SKM-1 treated with dmso at 0.1 percent for 144 hours (cell line): ENCODE measurements at regions not wholly inside any gene's neighbourhood (a gene's known extent, or its start where the extent isn't known, plus 50 kb on each side); places are given as distances from the start of the nearest gene placed in this dataset.

Experiments
- DNase-seq: peaks from one replicate; lab custom pipeline; 2025; ENCODE audit not compliant: unreplicated experiment; lab: John Stamatoyannopoulos, UW

DNA sequence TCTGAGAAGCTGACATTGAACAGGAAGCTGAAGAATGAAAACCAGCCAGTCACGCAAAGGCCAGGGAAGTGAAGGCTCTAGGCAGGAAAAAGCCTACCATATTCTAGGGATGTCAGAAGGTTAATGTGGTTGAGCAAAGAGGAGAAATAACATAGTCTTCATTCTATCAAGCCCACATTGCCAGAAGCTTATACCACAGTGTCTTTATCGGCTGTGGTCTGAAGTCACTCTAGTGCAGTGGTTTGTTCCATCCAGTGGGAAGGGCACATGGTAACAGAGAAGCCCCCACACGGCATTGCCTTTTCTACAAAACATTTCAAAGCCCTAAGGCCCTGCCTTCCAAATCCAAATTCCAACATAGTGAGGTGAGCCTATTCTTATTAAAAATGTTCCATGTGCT lies 311.3 kb downstream of the TNS1 start:
- DNase-seq = no peak

DNA sequence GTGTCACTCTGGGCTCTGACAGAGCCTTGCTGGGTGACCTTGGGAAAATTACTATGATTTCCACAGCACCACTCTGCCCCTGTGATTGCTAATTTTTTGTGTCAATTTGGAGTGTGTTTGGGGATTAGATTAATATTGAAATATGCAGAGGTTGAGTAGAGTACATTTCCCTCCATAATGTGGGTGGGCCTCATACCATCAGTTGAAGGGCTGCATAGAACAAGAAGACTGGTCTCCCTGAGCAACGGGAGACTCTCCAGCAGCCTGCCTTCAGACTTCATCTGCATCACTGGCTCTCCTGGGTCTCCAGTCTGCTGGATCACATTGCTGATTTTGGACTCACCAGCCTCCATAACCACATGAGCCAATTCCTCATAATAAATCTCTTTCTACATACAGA lies 313.7 kb downstream of the TNS1 start:
- DNase-seq = no peak

DNA sequence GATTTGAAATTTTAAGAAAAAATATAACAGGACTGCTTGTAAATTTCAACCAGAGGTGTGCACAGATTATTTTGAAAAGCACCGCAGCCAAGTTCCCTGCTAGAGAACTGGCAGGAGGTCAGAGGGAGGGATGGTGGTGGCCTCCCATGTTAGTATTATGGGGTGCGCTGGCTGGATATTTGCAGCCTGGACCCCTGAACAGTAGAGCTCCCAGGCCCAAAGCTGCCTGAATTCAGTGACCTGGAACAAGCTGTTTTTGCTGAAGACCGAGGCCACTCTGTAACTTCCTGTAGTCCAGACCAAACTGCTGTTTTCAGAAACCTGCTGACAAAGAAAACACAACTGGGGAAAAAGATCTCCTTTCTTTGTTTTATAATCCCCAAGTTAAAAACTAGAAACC lies 314.3 kb downstream of the TNS1 start:
- DNase-seq = no peak

DNA sequence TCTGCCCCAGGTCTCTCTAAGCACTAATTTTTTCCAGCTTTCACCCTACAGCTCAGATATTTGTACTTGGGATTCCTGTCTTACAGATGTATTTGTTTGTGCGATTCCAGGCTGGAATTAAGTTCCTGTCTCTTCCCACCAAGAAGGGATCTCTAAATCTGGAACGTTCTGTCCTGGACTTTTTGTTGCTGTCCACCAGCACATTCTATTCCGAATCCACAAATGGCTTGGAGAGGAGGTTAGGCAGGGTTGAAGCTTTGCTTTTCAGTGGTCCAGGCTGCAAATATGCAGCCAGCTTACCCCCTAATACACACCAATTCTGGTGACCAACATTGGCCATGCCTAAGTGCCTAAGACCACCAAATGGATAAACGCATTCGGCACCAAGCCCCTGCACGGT lies 315.0 kb downstream of the TNS1 start:
- no peak for DNase-seq

DNA sequence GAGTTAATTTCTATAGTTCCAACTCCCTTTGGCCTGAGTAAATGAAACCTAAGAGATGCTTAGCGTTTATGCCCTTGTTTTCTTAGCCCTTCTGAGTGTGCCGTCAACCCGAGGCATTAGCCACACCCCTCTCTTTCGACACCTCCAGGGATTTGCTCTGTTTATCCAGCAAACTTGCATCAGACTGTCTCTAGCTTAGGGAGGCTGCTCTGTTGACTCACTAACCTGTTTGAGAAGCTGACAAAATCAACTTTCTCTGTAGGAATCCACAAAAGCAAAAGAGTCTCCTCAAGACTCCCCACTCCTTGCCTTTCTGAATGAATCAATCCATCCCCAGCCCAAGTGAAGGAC lies 317.6 kb downstream of the TNS1 start:
- peak; percentile 7 for DNase-seq

DNA sequence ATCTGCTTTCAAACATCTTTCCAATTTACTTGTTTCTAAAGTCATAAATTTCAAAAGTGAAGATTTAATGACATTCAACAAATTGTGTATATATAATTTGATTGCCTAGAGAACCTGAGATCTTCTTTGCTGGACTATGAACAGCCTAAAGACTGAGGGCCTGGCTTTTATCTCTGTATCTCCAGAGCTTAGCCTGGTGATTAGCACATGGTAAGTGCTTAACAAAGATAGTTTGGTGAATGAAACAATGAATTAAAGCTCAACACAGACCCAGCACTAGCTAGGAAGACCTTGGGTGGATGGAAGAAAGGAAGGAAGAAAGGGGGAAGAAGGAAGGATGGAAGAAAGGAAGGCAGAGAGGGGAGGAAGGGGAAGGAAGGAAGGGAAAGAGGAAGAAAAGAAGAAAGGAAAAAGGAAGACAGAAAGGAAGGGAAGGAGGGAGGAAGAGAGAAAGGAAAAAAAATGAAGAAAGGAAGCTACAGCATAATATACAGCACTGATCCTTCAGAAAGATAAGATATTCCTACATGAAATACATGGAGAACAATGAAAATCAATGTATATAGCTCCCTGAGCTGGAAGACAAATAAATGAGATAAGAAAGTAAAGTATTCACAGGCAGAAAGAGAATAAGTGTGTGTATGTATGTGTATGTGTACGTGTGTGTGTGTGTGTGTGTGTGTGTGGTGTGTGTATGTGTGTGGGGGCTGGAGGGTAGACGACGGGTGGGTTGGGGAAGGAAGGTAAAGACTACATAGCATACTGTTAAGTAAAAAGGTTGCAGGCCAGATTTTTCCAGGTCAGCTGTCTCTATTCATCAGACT lies 318.2 kb downstream of the TNS1 start:
- DNase-seq = no peak

DNA sequence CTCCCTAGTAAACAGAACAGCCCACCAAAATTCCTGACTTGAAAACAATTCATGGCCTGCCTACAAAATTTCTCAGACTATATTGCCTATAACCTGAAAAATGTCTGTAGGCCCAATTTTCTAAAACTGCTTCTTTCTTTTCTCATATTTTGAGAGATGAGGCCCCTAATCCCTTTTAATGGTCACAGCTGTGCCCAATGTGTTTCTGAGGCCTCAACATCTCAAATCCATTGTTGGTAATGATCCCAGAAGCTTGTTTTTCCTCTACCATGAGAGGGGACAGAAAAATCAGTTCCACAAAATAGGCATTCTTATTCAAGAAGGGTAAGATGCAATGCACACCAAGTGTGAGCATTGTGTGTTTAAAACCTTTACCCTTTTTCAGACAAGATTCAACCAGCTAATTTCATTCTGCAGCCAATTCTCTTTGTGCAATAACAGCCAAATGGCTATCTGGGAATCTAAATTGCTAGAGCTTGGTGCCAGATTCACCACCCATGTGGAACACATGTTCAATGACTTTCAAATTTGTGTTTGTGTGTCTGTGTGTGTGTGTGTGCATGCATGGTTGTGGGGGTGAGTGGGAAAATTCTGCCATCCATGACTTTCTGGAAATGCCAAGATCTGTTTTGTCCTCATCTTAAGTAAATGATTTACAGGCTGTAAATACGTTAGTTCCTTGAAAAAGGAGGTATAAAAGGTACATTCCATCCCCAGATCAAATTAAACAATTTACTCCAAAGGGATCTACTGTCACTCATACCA lies 319.5 kb downstream of the TNS1 start:
- no peak for DNase-seq

DNA sequence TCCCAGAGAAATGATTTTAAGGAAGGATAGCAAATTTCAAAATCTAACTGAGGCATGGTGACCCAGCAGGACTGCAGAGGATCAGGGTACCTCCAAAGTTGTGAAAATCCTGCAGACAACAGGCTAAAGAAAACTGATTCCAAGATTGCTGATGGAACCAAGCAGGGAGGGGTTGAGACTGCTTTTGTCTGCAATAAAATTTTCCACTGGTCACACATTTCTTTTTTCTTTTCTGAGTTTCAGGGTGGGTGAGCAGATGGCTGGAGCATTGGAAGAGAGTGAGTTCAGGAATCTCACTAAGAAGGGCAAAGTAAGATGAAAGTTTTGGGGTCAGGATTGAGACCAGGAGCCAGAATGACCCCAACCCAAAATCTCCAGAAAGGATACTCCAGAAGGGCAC lies 321.0 kb downstream of the TNS1 start:
- no peak for DNase-seq

DNA sequence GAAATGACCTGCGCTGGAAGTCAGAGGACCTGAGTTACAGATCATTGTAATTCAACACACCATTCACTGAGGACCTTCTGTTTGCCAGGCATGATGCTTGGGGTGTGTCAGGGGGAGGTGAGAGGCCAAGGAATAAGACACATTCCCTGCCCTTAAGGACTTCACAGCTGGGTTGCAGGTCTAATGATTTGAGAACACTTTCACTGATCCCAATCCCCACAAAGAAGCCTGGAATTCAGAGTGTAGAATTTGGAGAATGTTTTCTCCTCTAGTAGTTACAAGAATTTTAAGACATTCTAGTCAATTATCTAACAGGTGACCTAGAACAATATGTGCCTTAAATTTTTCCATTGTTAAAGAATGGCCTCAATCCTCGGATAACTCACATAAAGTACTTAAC lies 322.4 kb downstream of the TNS1 start:
- DNase-seq = no peak

DNA sequence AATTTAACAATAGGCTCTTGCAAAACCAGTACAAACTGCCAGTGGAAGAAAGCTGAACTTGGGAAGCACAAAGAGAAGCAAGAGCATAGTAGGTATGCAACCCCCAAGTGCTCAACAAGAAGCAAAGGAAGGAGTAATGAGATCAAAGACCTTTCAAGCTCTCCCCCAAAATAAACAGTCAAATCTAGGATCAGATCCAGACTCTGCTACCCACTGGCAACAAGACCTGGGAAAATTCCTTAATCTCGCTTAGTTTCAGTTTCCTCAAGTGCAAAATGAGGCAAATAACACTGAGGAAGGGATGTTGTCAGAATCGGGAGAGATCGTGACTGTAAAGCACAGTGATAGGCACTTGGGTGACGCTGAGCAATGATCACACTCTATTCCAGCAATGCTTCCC lies 329.2 kb downstream of the TNS1 start:
- DNase-seq = no peak

DNA sequence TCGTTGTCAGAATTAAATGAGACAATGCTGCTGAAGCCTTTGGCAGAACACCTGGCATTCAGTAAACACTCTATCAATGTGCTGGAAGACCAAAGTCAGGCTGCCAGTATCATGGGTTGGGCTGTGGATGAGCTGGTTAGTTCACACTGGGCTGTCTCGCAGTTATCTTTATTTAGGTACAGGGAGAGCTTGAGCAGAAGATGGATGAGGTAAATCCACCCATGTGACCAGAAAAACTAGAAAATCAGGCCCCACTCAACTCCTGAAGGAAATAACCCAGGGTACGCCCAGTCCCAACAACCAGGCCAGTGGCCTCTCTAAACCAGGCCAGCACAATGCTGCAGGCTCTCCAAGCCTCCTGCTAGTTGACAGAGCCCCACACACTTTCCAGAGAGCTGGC lies 330.3 kb downstream of the TNS1 start:
- DNase-seq = no peak

DNA sequence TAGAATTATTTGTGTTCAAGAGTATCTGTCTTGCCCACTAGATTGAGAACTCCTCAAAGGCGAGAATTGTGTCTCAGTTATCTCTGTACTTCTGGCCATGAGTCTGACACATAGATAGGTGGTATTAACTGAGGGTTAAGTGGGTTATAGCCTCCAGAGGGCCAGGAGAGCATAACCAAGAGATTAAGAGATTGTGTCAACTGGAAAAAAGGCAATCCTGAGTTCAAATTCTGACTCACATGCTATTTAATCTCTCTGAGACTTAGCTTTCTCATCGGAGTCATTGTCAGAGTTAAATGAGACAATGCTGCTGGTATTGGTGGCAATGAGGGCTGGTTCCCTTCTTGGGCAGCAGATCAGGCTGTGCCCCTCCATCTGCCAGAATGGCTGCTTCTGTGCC lies 330.9 kb downstream of the TNS1 start:
- DNase-seq = no peak

DNA sequence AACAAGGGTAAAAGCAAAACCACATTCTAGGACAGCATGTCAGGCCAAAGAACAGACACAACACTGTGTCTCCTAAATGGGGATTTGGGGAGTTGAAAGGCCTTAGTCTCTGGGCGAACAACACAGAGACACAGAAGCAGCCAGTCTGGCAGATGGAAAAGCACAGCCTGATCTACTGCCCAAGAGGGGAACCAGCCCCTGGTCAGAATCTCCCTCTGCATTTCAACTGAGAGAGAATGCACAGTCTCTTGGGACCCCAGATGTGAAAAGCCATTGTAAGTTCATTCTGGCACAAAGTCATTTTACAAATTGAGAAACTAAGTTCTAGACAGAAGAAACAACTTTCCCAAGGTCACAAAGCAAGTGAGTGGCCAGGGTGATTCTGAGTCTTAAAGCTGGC lies 331.7 kb downstream of the TNS1 start:
- no peak for DNase-seq

DNA sequence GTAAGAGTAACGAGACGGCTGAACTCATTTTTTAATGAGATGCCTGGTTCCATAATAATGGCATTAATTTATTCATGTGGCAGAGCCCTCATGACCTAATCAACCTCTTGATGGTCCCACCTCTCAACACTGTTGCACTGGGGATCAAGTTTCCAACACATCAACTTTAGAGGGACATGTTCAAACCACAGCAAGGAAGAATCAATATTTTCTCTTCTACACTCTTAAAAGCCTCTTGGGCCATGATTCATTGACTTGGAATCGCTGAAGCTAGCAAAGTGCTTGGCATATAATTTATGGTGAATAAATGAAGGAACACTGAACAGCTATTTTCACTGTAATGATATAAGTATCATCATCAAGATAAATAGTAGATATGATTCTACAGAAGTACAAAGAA lies 333.0 kb downstream of the TNS1 start:
- no peak for DNase-seq

DNA sequence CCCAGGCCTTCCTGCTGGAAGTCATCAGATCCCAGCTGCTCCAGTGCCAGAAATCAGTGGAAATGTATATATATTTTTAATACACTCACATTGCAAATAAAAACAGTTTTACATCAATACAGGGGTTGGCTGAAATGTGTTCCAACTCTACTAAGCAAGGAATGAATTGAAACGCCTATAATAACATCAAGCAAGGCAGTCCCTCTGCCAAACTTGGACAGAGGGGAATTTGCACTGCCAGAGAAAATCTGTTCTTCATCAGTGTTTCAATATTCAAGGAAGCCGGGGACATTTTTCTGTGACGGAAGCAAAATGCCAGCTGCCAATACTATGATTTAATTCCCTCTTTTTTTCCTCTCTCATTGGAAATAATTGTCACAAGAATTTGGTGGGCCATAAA lies 335.3 kb downstream of the TNS1 start:
- no peak for DNase-seq

DNA sequence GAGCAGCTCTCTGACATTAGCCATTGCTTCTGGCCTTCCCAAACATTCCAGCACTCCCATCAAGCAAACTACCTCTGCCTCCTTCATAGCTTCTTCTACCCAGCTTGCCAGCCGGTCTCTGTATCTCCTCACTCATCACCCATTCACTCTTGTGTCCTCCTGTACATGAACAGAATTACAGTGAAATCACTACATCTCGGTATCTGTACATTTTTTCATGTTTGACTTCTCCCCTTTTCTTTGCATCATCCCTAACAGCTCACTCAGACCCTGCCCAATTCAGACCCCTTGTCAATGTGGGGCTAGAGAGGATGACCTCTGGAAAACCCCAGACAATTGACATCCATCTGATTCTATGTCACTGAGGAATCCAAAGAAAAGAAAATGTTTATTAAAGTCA lies 335.8 kb downstream of the TNS1 start:
- DNase-seq = no peak

DNA sequence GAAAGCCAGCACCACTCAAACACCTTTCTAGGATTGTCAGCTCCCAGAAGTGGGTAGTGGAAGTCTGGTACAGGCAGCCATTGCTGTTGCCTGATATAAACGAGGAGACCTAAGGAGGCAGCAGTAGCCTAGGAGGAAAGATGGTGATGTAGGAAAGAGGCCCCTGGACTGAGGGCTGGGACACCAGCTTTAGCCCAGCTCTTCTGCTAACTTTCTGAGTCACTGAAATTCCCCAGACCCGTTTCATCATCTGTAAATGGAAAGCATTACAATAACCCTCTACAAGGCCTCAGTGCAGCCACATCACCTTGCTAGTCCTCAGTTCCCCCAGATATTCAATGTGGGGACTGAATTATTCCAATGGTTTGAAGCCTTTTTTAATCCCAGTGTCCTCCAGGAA lies 336.5 kb downstream of the TNS1 start:
- DNase-seq = no peak

DNA sequence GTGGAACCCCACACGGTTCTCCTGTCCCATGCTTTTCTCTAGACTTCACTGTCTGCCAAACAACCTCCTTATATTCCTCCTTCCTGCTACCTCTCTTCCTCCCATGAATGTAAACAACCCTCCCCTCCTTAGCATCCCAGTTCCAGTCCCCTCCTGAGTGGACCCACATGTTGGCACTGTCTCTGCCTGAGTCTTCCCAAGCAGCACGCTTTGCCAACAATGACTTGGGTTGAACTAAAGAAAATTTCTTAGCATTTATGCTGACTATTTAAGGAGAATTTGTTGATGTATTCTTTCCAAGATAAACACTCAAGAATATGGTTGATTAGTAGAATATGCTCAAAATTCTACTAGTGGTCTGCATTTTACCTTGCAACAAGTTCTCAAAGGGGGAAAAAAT lies 338.0 kb downstream of the TNS1 start:
- no peak for DNase-seq

DNA sequence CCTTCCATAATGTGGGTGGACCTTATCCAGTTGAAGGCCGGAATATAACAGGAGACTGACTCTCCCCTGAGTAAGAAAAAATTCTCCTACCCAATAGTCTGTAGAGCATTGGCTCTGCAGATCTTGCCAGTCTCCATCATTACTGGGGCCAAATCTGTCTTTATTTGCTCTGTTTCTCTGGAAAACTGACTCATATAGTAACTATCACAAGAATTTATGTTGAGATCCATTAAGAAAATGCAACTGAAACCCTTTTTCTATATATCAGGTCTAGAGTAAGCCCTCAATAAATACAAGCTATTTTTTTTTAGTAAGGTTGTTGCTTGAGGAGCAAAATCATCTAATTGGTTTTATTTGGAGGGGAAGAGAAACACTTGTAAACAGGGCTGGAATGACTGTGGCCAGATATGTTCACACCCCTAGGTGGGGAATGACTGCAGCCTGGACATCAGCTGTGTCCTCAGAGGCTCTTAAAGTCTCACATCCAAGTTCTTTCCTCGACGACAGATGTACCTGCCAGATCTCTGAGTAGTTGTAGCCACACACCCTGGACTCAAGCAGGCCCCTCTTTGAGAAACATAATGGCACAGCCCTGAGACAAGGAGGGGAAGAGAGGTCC lies 339.7 kb downstream of the TNS1 start:
- no peak for DNase-seq

DNA sequence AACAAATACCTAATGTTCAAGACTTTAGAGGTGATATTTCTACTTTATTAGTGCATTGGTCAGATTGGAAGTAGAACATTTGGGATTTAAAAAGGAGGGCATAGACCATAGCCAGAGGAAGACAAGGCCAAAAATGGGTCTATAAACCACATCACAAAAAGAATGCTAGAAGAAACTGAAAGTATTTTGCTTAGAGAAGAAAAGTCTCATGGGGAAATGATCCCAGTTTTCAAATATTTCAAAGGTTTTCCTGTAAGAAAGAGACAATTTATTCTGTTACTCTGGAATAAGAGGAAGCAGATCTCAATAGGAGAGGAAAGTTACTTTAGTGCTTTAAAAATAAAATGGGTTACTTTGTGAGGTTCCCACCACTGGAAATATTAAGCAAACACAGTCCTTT lies 341.4 kb downstream of the TNS1 start:
- DNase-seq = no peak

DNA sequence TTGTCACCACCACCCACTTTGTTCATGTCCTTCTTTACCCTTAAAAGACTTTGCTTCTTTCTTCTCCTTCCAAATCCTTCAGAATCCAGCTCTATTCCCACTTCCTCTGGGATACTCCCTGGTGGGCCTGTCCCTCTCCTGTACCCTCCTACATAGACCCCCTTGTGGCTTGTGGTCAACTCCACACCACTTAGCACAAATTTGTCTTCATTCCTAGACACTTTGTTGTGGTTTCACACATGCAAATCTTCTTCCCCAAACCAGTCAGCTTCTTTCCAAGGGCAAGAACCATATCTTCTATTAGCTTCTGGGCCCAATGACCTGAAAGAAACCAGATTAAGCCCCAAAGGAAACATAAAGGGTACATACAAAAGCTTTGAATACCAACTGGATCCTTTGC lies 342.4 kb downstream of the TNS1 start:
- DNase-seq = no peak

DNA sequence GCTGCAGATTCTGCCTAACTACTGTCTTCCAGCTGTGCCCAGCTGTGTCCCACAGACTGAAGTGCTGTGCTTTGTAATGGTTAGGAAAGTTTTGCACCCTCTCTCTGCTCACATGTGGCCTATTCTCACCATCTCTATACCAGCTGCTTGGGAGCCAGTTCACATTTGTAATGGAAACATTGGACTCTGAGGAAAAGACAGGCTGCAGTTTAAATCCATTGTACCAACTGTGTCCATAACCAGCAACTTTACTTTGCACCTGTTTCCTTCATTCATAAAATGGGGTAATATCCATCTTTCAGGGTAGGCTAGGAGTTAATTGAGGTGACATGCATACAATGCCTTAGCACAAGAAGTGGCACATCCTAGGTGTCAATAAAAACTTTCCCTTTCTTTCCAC lies 344.0 kb downstream of the TNS1 start:
- no peak for DNase-seq
